ENCODE measurements at regions not wholly inside any gene's neighbourhood (a gene's known extent, or its start where the extent isn't known, plus 50 kb on each side); places are given as distances from the start of the nearest gene placed in this dataset.

- TF ChIP-seq CTCF (IDR thresholded peaks at IDR 0.05) (no peak), TCF7L2 (IDR thresholded peaks at IDR 0.05; ENCODE audit: low read depth, low read length) (no peak)
Observed at GRCh38 chr6:14621518-14621917, 503.9 kb downstream of the CD83 start.
